DND-41 (cell line): ENCODE measurements at regions not wholly inside any gene's neighbourhood (a gene's known extent, or its start where the extent isn't known, plus 50 kb on each side); places are given as distances from the start of the nearest gene placed in this dataset.

Source experiments
- ATAC-seq: fragments of 200-7000 bp; cut with Tn5 transposase; 3 replicates; pipeline ENCODE4 v1.9.1; 2021; ENCODE audit warnings: low read depth; ENCODE audit not compliant: insufficient read depth
- DNase-seq: peaks from one replicate; pipeline ENCODE4 v3.0.0-alpha.2; 2020
- H2AFZ ChIP-seq: 2 replicates; pipeline ENCODE4 v1.6.0; 2012; ENCODE audit warnings: low read depth, low read length
- H3K27ac ChIP-seq: 2 replicates; pipeline ENCODE4 v1.5.1; 2012; ENCODE audit warnings: low read length, inconsistent platforms
- H3K27me3 ChIP-seq: fragments of 200-600 bp; sonication (generic); 2 replicates; pipeline ENCODE4 v1.6.0; 2012; ENCODE audit warnings: low read length, mild to moderate bottlenecking, inconsistent platforms; ENCODE audit not compliant: insufficient read depth, poor library complexity
- H3K36me3 ChIP-seq: 2 replicates; pipeline ENCODE4 v1.5.1; 2012; ENCODE audit warnings: low read length, inconsistent platforms; ENCODE audit not compliant: insufficient read depth
- H3K4me1 ChIP-seq: 2 replicates; pipeline ENCODE4 v1.5.1; 2012; ENCODE audit warnings: mild to moderate bottlenecking, low read length; ENCODE audit not compliant: insufficient read depth
- H3K4me2 ChIP-seq: 2 replicates; pipeline ENCODE4 v1.6.0; 2012; ENCODE audit warnings: mild to moderate bottlenecking, moderate library complexity, low read length, inconsistent platforms; ENCODE audit not compliant: insufficient read depth
- H3K4me3 ChIP-seq, 2 experiments: fragments of 200-600 bp in 1 of 2; shearing (Covaris generic) in 1 of 2; 2 replicates each; pipeline ENCODE4 v1.5.1; 2012 to 2016; ENCODE audit warnings: inconsistent platforms in 2 of 2, low read length in 2 of 2, mild to moderate bottlenecking in 2 of 2, low read depth in 1 of 2, moderate library complexity in 1 of 2
- H3K79me2 ChIP-seq: 2 replicates; pipeline ENCODE4 v1.6.0; 2012; ENCODE audit warnings: low read length, inconsistent platforms; ENCODE audit not compliant: insufficient read depth
- H3K9ac ChIP-seq: 2 replicates; pipeline ENCODE4 v1.6.0; 2012; ENCODE audit warnings: low read depth, mild to moderate bottlenecking, inconsistent platforms, low read length, moderate library complexity
- H3K9me3 ChIP-seq: 2 replicates; pipeline ENCODE4 v1.5.1; 2012; ENCODE audit warnings: low read length, moderate library complexity, mild to moderate bottlenecking, inconsistent platforms; ENCODE audit not compliant: insufficient read depth, severe bottlenecking
- H4K20me1 ChIP-seq: 2 replicates; pipeline ENCODE4 v1.6.0; 2012; ENCODE audit warnings: low read length; ENCODE audit not compliant: insufficient read depth
- CTCF ChIP-seq: IDR thresholded peaks from 2 replicates; pipeline ENCODE4 v1.5.1; 2012; ENCODE audit warnings: borderline replicate concordance, low read length, moderate library complexity, mild to moderate bottlenecking; ENCODE audit not compliant: poor library complexity, severe bottlenecking; ENCODE audit errors: extremely low read depth
- EZH2 ChIP-seq: IDR thresholded peaks from 3 replicates; pipeline ENCODE4 v1.6.1; 2012; ENCODE audit warnings: borderline replicate concordance, low read depth, mild to moderate bottlenecking, moderate library complexity, low read length, inconsistent platforms; ENCODE audit not compliant: severe bottlenecking

DNA sequence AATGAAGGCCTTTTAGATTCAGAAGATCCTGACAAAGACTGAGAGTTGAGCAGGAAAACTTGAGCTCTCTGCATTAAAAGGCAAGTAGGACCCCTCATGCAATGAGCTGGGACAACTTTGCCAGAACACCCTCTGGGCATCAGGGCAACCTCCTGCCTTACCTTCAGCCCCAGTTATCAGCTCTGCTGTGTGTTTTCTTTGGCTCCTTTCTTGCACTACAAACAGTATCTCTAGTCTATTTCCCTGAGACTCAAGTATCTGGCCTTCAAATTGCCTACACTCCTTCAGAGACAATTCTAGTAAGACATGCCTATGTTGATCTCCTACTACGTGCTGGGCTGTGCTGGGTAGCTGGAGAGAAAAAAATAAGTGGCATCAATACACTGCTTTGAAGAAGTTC, 192.2 kb downstream of the MID1IP1 start:
- Histone ChIP-seq H3K27me3 (no peaks in the 10 kb centered on the region), H3K79me2 (no peaks in the 10 kb centered on the region), H3K9ac (no peak overlapping the region), H4K20me1 (no peaks in the 10 kb centered on the region), H3K4me3 (no peak overlapping the region), H3K36me3 (no peaks in the 10 kb centered on the region), H2AFZ (no peak overlapping the region), H3K4me1 (no peaks in the 10 kb centered on the region), H3K9me3 (no peaks in the 10 kb centered on the region), H3K4me2 (no peak overlapping the region), H3K27ac (no peak overlapping the region)
- TF ChIP-seq CTCF (no peak), EZH2 (no peak)
- no peak for ATAC-seq
- DNase-seq, result no peak

GRCh38 chrX:38999099-38999498, 197.8 kb downstream of the MID1IP1 start:
- H3K9me3 ChIP-seq, result no peaks in the 10 kb centered on the region
- H3K36me3 ChIP-seq, result no peaks in the 10 kb centered on the region
- no peaks in the 10 kb centered on the region for H3K27me3 ChIP-seq
- no peak for ATAC-seq
- H3K27ac ChIP-seq, result no peak overlapping the region
- no peak overlapping the region for H2AFZ ChIP-seq
- no peak for TF ChIP-seq CTCF
- TF ChIP-seq EZH2, result no peak
- no peak overlapping the region for H3K4me2 ChIP-seq
- DNase-seq, result no peak
- H3K79me2 ChIP-seq, result no peaks in the 10 kb centered on the region
- no peaks in the 10 kb centered on the region for H4K20me1 ChIP-seq
- no peak overlapping the region for H3K4me3 ChIP-seq
- no peaks in the 10 kb centered on the region for H3K4me1 ChIP-seq
- no peak overlapping the region for H3K9ac ChIP-seq

DNA sequence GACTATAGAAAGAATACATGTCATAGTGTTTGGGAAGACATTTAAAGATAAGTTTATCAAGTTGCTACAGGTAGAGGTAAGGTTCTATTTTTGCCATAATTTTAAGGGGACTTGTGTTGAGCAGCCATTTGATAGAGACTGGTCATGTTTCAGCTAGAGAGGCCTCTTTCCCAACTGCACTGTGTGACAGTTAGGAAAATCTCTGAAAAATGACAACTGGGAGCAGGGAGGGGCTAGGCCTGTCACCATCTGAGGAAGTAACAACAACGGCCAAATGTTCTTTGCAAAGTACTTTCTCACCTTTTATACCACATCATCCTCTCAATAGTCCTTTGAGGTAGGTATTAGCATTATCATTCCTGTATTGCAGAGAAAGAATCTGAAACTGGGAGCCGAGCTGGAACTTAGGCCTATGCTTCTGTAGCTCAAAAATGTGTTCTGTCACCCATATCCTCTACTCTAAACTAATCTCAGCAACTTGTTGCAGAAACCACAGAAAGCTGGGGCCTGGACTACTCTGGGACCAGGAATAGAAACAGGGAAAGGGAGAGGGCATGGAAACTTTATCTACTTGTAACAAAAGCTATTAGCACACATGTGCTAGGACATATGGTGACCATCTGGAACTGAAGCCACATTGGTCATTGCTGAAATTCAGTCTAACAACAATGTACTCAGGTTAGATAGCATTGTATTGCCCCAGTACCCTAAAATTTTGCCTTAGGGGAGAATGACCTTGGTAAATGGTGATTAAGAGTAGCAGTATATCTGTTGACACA, 198.9 kb downstream of the MID1IP1 start:
- DNase-seq, result no peak
- TF ChIP-seq CTCF, result no peak
- no peak for TF ChIP-seq EZH2
- no peaks in the 10 kb centered on the region for H4K20me1 ChIP-seq
- H2AFZ ChIP-seq, result no peak overlapping the region
- H3K9ac ChIP-seq, result no peak overlapping the region
- no peaks in the 10 kb centered on the region for H3K27me3 ChIP-seq
- H3K9me3 ChIP-seq, result no peaks in the 10 kb centered on the region
- H3K4me1 ChIP-seq, result no peaks in the 10 kb centered on the region
- H3K4me3 ChIP-seq, result no peak overlapping the region
- H3K27ac ChIP-seq, result no peak overlapping the region
- H3K79me2 ChIP-seq, result no peaks in the 10 kb centered on the region
- H3K36me3 ChIP-seq, result no peaks in the 10 kb centered on the region
- no peak for ATAC-seq
- H3K4me2 ChIP-seq, result no peak overlapping the region
